H9 (cell line): ENCODE measurements at regions not wholly inside any gene's neighbourhood (a gene's known extent, or its start where the extent isn't known, plus 50 kb on each side); places are given as distances from the start of the nearest gene placed in this dataset.

Experiments used
- DNase-seq: peaks from one replicate; pipeline ENCODE4 v3.0.0-alpha.2; 2017
- H2AFZ ChIP-seq: one replicate; pipeline ENCODE4 v1.6.1; 2013; ENCODE audit warnings: mild to moderate bottlenecking, low read length, control low read depth, moderate library complexity
- H2AK5ac ChIP-seq: 2 replicates; pipeline ENCODE4 v1.6.1; 2013; ENCODE audit warnings: low read length, control low read depth, mixed read lengths; ENCODE audit not compliant: insufficient read length
- H2BK120ac ChIP-seq: one replicate; pipeline ENCODE4 v1.6.1; 2013; ENCODE audit warnings: low read depth, mild to moderate bottlenecking, low read length, control low read depth, inconsistent platforms; ENCODE audit not compliant: poor library complexity, severe bottlenecking
- H2BK12ac ChIP-seq: 2 replicates; pipeline ENCODE4 v1.6.1; 2013; ENCODE audit warnings: low read length, control low read depth, mixed read lengths, low read depth; ENCODE audit not compliant: insufficient read length
- H2BK15ac ChIP-seq: 2 replicates; pipeline ENCODE4 v1.6.1; 2013; ENCODE audit warnings: low read depth, low read length, control low read depth
- H2BK20ac ChIP-seq: one replicate; pipeline ENCODE4 v1.6.1; 2013; ENCODE audit warnings: low read depth, mild to moderate bottlenecking, low read length, control low read depth, inconsistent platforms; ENCODE audit not compliant: poor library complexity, severe bottlenecking
- H2BK5ac ChIP-seq: 2 replicates; pipeline ENCODE4 v1.6.1; 2013; ENCODE audit warnings: low read length, control low read depth, mixed read lengths; ENCODE audit not compliant: insufficient read length
- H3K14ac ChIP-seq: 2 replicates; pipeline ENCODE4 v1.6.1; 2013; ENCODE audit warnings: low read length, control low read depth; ENCODE audit not compliant: insufficient read depth
- H3K18ac ChIP-seq: 2 replicates; pipeline ENCODE4 v1.6.1; 2013; ENCODE audit warnings: low read depth, mild to moderate bottlenecking, mixed read lengths, low read length, control low read depth; ENCODE audit not compliant: insufficient read length
- H3K23ac ChIP-seq: 2 replicates; pipeline ENCODE4 v1.6.1; 2013; ENCODE audit warnings: low read length, control low read depth, mixed read lengths, low read depth; ENCODE audit not compliant: insufficient read length
- H3K23me2 ChIP-seq: 2 replicates; pipeline ENCODE4 v1.6.1; 2013; ENCODE audit warnings: low read depth, mild to moderate bottlenecking, mixed read lengths, low read length, control low read depth; ENCODE audit not compliant: insufficient read length, poor library complexity, severe bottlenecking
- H3K27ac ChIP-seq: 2 replicates; pipeline ENCODE4 v1.5.1; 2013; ENCODE audit warnings: low read length, control low read depth, mixed read lengths, low read depth; ENCODE audit not compliant: insufficient read length
- H3K27me3 ChIP-seq: 2 replicates; pipeline ENCODE4 v1.6.1; 2013; ENCODE audit warnings: low read length, control low read depth, inconsistent platforms; ENCODE audit not compliant: insufficient read depth
- H3K4ac ChIP-seq: 2 replicates; pipeline ENCODE4 v1.6.1; 2013; ENCODE audit warnings: low read depth, mild to moderate bottlenecking, control low read depth, inconsistent platforms, low read length, moderate library complexity
- H3K4me1 ChIP-seq: 2 replicates; pipeline ENCODE4 v1.6.1; 2013; ENCODE audit warnings: low read length, control low read depth, inconsistent platforms; ENCODE audit not compliant: insufficient read depth
- H3K4me2 ChIP-seq: 2 replicates; pipeline ENCODE4 v1.6.1; 2013; ENCODE audit warnings: low read length, control low read depth, mixed read lengths; ENCODE audit not compliant: insufficient read length, insufficient read depth
- H3K56ac ChIP-seq: 2 replicates; pipeline ENCODE4 v1.6.1; 2013; ENCODE audit warnings: low read depth, mild to moderate bottlenecking, mixed read lengths, low read length, control low read depth; ENCODE audit not compliant: insufficient read length
- H3K79me1 ChIP-seq: 2 replicates; pipeline ENCODE4 v1.6.1; 2013; ENCODE audit warnings: low read depth, mild to moderate bottlenecking, moderate library complexity, low read length, control low read depth, inconsistent platforms; ENCODE audit not compliant: insufficient read depth, poor library complexity, severe bottlenecking
- H3K79me2 ChIP-seq: 2 replicates; pipeline ENCODE4 v1.6.1; 2013; ENCODE audit warnings: low read length, control low read depth, inconsistent platforms; ENCODE audit not compliant: insufficient read depth
- H3K9ac ChIP-seq: 2 replicates; pipeline ENCODE4 v1.6.1; 2013; ENCODE audit warnings: low read length, control low read depth, mixed read lengths; ENCODE audit not compliant: insufficient read length; ENCODE audit errors: extremely low read depth
- H3K9me3 ChIP-seq: one replicate; pipeline ENCODE4 v1.6.1; 2013; ENCODE audit warnings: low read depth, low read length, inconsistent platforms; ENCODE audit not compliant: control insufficient read depth
- H3T11ph ChIP-seq: one replicate; pipeline ENCODE4 v1.6.1; 2013; ENCODE audit warnings: mild to moderate bottlenecking, low read length, control low read depth, inconsistent platforms
- H4K20me1 ChIP-seq: one replicate; pipeline ENCODE4 v1.6.1; 2013; ENCODE audit not compliant: control insufficient read depth, insufficient read length, insufficient read depth
- H4K5ac ChIP-seq: 2 replicates; pipeline ENCODE4 v1.6.1; 2013; ENCODE audit warnings: low read depth, mild to moderate bottlenecking, mixed read lengths, low read length, control low read depth; ENCODE audit not compliant: insufficient read length
- H4K8ac ChIP-seq: replicated peaks from 2 replicates; pipeline ENCODE4 v1.6.1; 2013; ENCODE audit warnings: low read length, control low read depth, mixed read lengths, low read depth; ENCODE audit not compliant: insufficient read length
- H4K91ac ChIP-seq: 2 replicates; pipeline ENCODE4 v1.6.1; 2013; ENCODE audit warnings: low read depth, mild to moderate bottlenecking, moderate library complexity, mixed read lengths, low read length, control low read depth; ENCODE audit not compliant: insufficient read length
- H3K27ac Mint-ChIP-seq, 3 experiments: 2 replicates in 2 of 3; 3 replicates in 1 of 3; pipeline ENCODE4 v1.8.0; 2020 to 2021; ENCODE audit warnings: mixed read lengths in 3 of 3, mild to moderate bottlenecking in 1 of 3, moderate library complexity in 1 of 3
- H3K27me3 Mint-ChIP-seq: 2 replicates; pipeline ENCODE4 v1.8.0; 2021; ENCODE audit warnings: low read depth, mild to moderate bottlenecking, moderate library complexity, mixed read lengths
- H3K36me3 Mint-ChIP-seq, 3 experiments: 2 replicates in 2 of 3; 3 replicates in 1 of 3; pipeline ENCODE4 v1.8.0; 2020 to 2021; ENCODE audit warnings: low read depth in 3 of 3, mixed read lengths in 3 of 3; ENCODE audit not compliant: insufficient read depth in 1 of 3
- H3K4me1 Mint-ChIP-seq, 2 experiments: 2 replicates each; pipeline ENCODE4 v1.8.0; 2020; ENCODE audit warnings: mixed read lengths in 2 of 2
- H3K4me3 Mint-ChIP-seq, 2 experiments: 2 replicates in 1 of 2; 3 replicates in 1 of 2; pipeline ENCODE4 v1.8.0; 2020 to 2021; ENCODE audit warnings: mild to moderate bottlenecking in 2 of 2, mixed read lengths in 2 of 2, moderate library complexity in 1 of 2
- H3K9me3 Mint-ChIP-seq, 2 experiments: 2 replicates in 1 of 2; 3 replicates in 1 of 2; pipeline ENCODE4 v1.8.0; 2020; ENCODE audit warnings: mild to moderate bottlenecking in 2 of 2, mixed read lengths in 2 of 2, moderate library complexity in 1 of 2
- WGBS: extraction: QIAGEN DNeasy Blood & Tissue Kit; methylation state at CpG from one replicate; pipeline ENCODE4 v1.1.7; 2013; ENCODE audit warnings: missing lambda C conversion rate, low lambda C conversion rate, mixed read lengths; ENCODE audit not compliant: insufficient read length; ENCODE audit errors: extremely low coverage; 5-methylcytosine and 5-hydroxymethylcytosine counted together
- TF ChIP-seq, protein P1 (sequence below): fragments of 200-600 bp; sonication (generic); conservative IDR thresholded peaks from 3 replicates; pipeline ENCODE4 v1.8.0; 2021; ENCODE audit warnings: antibody characterized with exemption, mild to moderate bottlenecking

DNA sequence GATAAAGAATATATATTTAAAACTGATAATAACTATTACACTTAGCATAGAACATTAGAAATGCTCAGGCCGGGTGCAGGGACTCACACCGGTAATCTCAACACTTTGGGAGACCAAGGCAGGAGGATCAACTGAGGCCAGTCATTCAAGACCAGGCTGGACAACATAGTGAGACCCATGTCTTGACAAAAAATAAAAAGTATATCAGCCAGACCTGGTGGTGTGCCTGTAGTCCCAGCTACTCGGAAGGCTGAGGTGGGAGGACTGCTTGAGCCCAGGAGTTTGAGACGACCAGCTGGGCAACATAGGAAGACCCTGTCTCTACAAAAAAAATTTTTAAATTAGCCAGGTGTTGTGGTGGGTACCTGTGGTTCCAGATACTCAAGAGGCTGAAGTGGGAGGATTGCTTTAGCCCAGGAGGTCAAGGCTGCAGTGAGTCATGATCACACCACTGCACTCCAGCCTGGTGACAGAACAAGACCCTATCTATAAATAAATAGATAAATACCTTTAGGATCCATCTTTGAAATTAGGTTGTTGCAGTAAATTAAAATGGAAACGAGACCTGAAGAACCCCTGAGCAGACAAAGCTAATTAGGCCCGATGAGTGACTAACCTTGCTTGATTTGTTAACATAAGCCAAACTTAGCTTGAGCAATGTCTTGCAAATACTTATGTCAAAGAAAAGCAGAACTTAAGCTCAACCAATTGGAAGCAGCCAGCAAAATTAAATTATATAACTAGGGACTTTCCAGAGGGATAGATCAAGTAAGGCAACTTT is 75.8 kb upstream of the E2F3 start:
- TF ChIP-seq, protein P1, sequence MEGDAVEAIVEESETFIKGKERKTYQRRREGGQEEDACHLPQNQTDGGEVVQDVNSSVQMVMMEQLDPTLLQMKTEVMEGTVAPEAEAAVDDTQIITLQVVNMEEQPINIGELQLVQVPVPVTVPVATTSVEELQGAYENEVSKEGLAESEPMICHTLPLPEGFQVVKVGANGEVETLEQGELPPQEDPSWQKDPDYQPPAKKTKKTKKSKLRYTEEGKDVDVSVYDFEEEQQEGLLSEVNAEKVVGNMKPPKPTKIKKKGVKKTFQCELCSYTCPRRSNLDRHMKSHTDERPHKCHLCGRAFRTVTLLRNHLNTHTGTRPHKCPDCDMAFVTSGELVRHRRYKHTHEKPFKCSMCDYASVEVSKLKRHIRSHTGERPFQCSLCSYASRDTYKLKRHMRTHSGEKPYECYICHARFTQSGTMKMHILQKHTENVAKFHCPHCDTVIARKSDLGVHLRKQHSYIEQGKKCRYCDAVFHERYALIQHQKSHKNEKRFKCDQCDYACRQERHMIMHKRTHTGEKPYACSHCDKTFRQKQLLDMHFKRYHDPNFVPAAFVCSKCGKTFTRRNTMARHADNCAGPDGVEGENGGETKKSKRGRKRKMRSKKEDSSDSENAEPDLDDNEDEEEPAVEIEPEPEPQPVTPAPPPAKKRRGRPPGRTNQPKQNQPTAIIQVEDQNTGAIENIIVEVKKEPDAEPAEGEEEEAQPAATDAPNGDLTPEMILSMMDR, result no peak
- H2BK5ac ChIP-seq, result no peak overlapping the region
- H4K91ac ChIP-seq, result no peak overlapping the region
- H3K27ac Mint-ChIP-seq, result no peak overlapping the region
- H3K56ac ChIP-seq, result no peak overlapping the region
- no peaks in the 10 kb centered on the region for H3K23me2 ChIP-seq
- no peak overlapping the region for H2BK12ac ChIP-seq
- no peaks in the 10 kb centered on the region for H3K9me3 ChIP-seq
- peaks cover 9 to 10% of the 10 kb centered on the region in 2 experiments for H3K4me1 Mint-ChIP-seq
- no peak for DNase-seq
- H3K4me3 Mint-ChIP-seq, result no peak overlapping the region
- H2BK15ac ChIP-seq, result no peak overlapping the region
- no peak overlapping the region for H3K9ac ChIP-seq
- H3K23ac ChIP-seq, result no peak overlapping the region
- H4K5ac ChIP-seq, result no peak overlapping the region
- H3T11ph ChIP-seq, result no peak overlapping the region
- H3K9me3 Mint-ChIP-seq, result no peaks in the 10 kb centered on the region
- H3K4ac ChIP-seq, result no peak overlapping the region
- no peaks in the 10 kb centered on the region for H4K20me1 ChIP-seq
- no peak overlapping the region for H2AK5ac ChIP-seq
- no CpG with 5 or more reads among the region's 6 CpGs for WGBS
- H3K27ac ChIP-seq, result no peak overlapping the region
- no peaks in the 10 kb centered on the region for H3K27me3 ChIP-seq
- H3K14ac ChIP-seq, result no peak overlapping the region
- no peak overlapping the region for H2BK20ac ChIP-seq
- H3K79me2 ChIP-seq, result no peaks in the 10 kb centered on the region
- H2AFZ ChIP-seq, result no peak overlapping the region
- no peak overlapping the region for H3K4me2 ChIP-seq
- no peaks in the 10 kb centered on the region for H3K79me1 ChIP-seq
- H2BK120ac ChIP-seq, result no peak overlapping the region
- H3K27me3 Mint-ChIP-seq, result no peaks in the 10 kb centered on the region
- H3K18ac ChIP-seq, result no peak overlapping the region
- no peak overlapping the region for H4K8ac ChIP-seq
- peaks cover 6% of the 10 kb centered on the region; the same call in 1 of the 2 replicates for H3K4me1 ChIP-seq
- H3K36me3 Mint-ChIP-seq, result no peaks in the 10 kb centered on the region
